Activated CD8-positive, alpha-beta T cell treated with anti-CD3 and anti-CD28 coated beads for 36 hours (primary cell): ENCODE measurements at regions not wholly inside any gene's neighbourhood (a gene's known extent, or its start where the extent isn't known, plus 50 kb on each side); places are given as distances from the start of the nearest gene placed in this dataset.
"Not testable (repeated sequence)": the region's sequence is repeated elsewhere in the genome, so short reads cannot be mapped to it uniquely, and the experiment has no call there.

Source experiments
- ATAC-seq: fragments of 200-7000 bp; cut with Tn5 transposase; one replicate; pipeline ENCODE4 v1.10.0; 2021; ENCODE audit warnings: mild to moderate bottlenecking, moderate library complexity
- CTCF ChIA-PET: fragments of 350-600 bp; sonication (Branson Sonifier 250); formaldehyde crosslinking; loops from one replicate; lab custom pipeline; 2021; ENCODE audit warnings: antibody characterized with exemption; lab: Charles Lee
- POLR2A ChIA-PET: fragments of 350-600 bp; sonication (Branson Sonifier 250); formaldehyde crosslinking; loops from one replicate; lab custom pipeline; 2021; ENCODE audit warnings: antibody characterized with exemption; lab: Charles Lee
- DNase-seq: peaks from one replicate; pipeline ENCODE4 v3.0.0-alpha.2; 2020
- H3K27ac Mint-ChIP-seq: one replicate; pipeline ENCODE4 v1.8.0; 2021; ENCODE audit warnings: mild to moderate bottlenecking, mixed read lengths
- H3K27me3 Mint-ChIP-seq: one replicate; pipeline ENCODE4 v1.8.0; 2021; ENCODE audit warnings: mixed read lengths
- H3K36me3 Mint-ChIP-seq: one replicate; pipeline ENCODE4 v1.8.0; 2021; ENCODE audit warnings: low read depth, mixed read lengths
- H3K4me1 Mint-ChIP-seq: one replicate; pipeline ENCODE4 v1.8.0; 2021; ENCODE audit warnings: low read depth, mixed read lengths
- H3K4me3 Mint-ChIP-seq: one replicate; pipeline ENCODE4 v1.8.0; 2021; ENCODE audit warnings: mild to moderate bottlenecking, moderate library complexity, mixed read lengths
- H3K9me3 Mint-ChIP-seq: one replicate; pipeline ENCODE4 v1.8.0; 2021; ENCODE audit warnings: mixed read lengths
- CTCF ChIP-seq: fragments of 200-600 bp; IDR thresholded peaks from one replicate; pipeline ENCODE4 v1.8.0; 2022; ENCODE audit warnings: antibody characterized with exemption, mild to moderate bottlenecking
- intact Hi-C: fragments of 100-400 bp; cut with micrococcal nuclease; formaldehyde crosslinking; loops from one replicate; pipeline ENCODE4 v1.10.0; 2022

GRCh38 chr12:9481289-9481688, 126.4 kb downstream of the KLRB1 start:
- H3K4me3 Mint-ChIP-seq, H3K36me3 Mint-ChIP-seq, H3K9me3 Mint-ChIP-seq, H3K4me1 Mint-ChIP-seq, POLR2A ChIA-PET, H3K27ac Mint-ChIP-seq, H3K27me3 Mint-ChIP-seq, intact Hi-C loops, CTCF ChIA-PET, ATAC-seq, DNase-seq: not testable (repeated sequence)

- POLR2A ChIA-PET, DNase-seq, H3K36me3 Mint-ChIP-seq, ATAC-seq, H3K4me3 Mint-ChIP-seq, H3K9me3 Mint-ChIP-seq, H3K27ac Mint-ChIP-seq, H3K27me3 Mint-ChIP-seq: not testable (repeated sequence)
- CTCF ChIA-PET = interaction anchor here (0.6 kb wide), 1 partner anchor 269 kb away, joined by 3 read pairs; no protein-coding TSS in a partner anchor
- H3K4me1 Mint-ChIP-seq = peaks cover 18% of the 10 kb centered on the region
- intact Hi-C loops = loop anchor here (10.0 kb wide), 1 partner anchor 111 kb away; no protein-coding TSS in a partner anchor
These were observed 133.5 kb downstream of the KLRB1 start for GRCh38 chr12:9474197-9474596.

- H3K27me3 Mint-ChIP-seq, H3K4me3 Mint-ChIP-seq, H3K9me3 Mint-ChIP-seq, H3K27ac Mint-ChIP-seq, DNase-seq, POLR2A ChIA-PET, ATAC-seq, H3K36me3 Mint-ChIP-seq: not testable (repeated sequence)
- H3K4me1 Mint-ChIP-seq = peaks cover 18% of the 10 kb centered on the region
- intact Hi-C loops = loop anchor here (10.0 kb wide), 1 partner anchor 111 kb away; no protein-coding TSS in a partner anchor
- CTCF ChIA-PET = interaction anchor here (0.6 kb wide), 1 partner anchor 268 kb away, joined by 3 read pairs; no protein-coding TSS in a partner anchor
These were observed 134.1 kb downstream of the KLRB1 start for GRCh38 chr12:9473638-9474037.

GRCh38 chr12:9471501-9471900, 136.2 kb downstream of the KLRB1 start:
- H3K4me3 Mint-ChIP-seq, CTCF ChIA-PET, DNase-seq, POLR2A ChIA-PET, H3K27me3 Mint-ChIP-seq, H3K9me3 Mint-ChIP-seq, H3K27ac Mint-ChIP-seq, ATAC-seq, H3K36me3 Mint-ChIP-seq: not testable (repeated sequence)
- H3K4me1 Mint-ChIP-seq = peaks cover 20% of the 10 kb centered on the region
- intact Hi-C loops = loop anchor here (10.0 kb wide), 1 partner anchor 113 kb away; no protein-coding TSS in a partner anchor

GRCh38 chr12:9470367-9470766, 137.3 kb downstream of the KLRB1 start:
- H3K4me3 Mint-ChIP-seq, H3K36me3 Mint-ChIP-seq, H3K27me3 Mint-ChIP-seq, H3K9me3 Mint-ChIP-seq, POLR2A ChIA-PET: not testable (repeated sequence)
- ATAC-seq (peak; percentile 84), DNase-seq (peak; percentile 37)
- CTCF ChIA-PET = interaction anchor here (1.8 kb wide), 1 partner anchor 280 kb away, joined by 3 read pairs; no protein-coding TSS in a partner anchor
- peak overlapping the region; percentile 34 for H3K27ac Mint-ChIP-seq
- peaks cover 20% of the 10 kb centered on the region for H3K4me1 Mint-ChIP-seq
- intact Hi-C loops = loop anchor here (10.0 kb wide), 1 partner anchor 114 kb away; no protein-coding TSS in a partner anchor

- CTCF ChIA-PET = interaction anchor here (0.8 to 1.8 kb wide), 5 partner anchors 20 to 280 kb away, joined by 3 to 8 read pairs (median 4); no protein-coding TSS in a partner anchor
- POLR2A ChIA-PET, H3K27me3 Mint-ChIP-seq, H3K9me3 Mint-ChIP-seq, H3K36me3 Mint-ChIP-seq, DNase-seq, H3K4me3 Mint-ChIP-seq: not testable (repeated sequence)
- peak overlapping the region; percentile 34 for H3K27ac Mint-ChIP-seq
- intact Hi-C loops = loop anchor here (10.0 kb wide), 1 partner anchor 115 kb away; no protein-coding TSS in a partner anchor
- peak; percentile 59 for ATAC-seq
- H3K4me1 Mint-ChIP-seq = peaks cover 20% of the 10 kb centered on the region
These were observed 137.8 kb downstream of the KLRB1 start for GRCh38 chr12:9469956-9470355.

GRCh38 chr12:9469463-9469862, 138.3 kb downstream of the KLRB1 start:
- H3K27me3 Mint-ChIP-seq, H3K27ac Mint-ChIP-seq, H3K9me3 Mint-ChIP-seq, intact Hi-C loops, H3K4me3 Mint-ChIP-seq, H3K36me3 Mint-ChIP-seq, POLR2A ChIA-PET, DNase-seq: not testable (repeated sequence)
- CTCF ChIA-PET = interaction anchor here (0.8 to 1.9 kb wide), 8 partner anchors 20 to 281 kb away, joined by 3 to 8 read pairs (median 4); no protein-coding TSS in a partner anchor
- H3K4me1 Mint-ChIP-seq = peaks cover 20% of the 10 kb centered on the region
- peak; percentile 21 for ATAC-seq

- H3K27ac Mint-ChIP-seq = not testable (repeated sequence)
- peak; percentile 55 for DNase-seq
These were observed 138.7 kb downstream of the KLRB1 start for GRCh38 chr12:9468998-9469397.

GRCh38 chr12:9468144-9468543, 139.6 kb downstream of the KLRB1 start:
- POLR2A ChIA-PET, H3K27ac Mint-ChIP-seq, ATAC-seq, H3K4me3 Mint-ChIP-seq, DNase-seq, intact Hi-C loops, H3K9me3 Mint-ChIP-seq, H3K27me3 Mint-ChIP-seq, H3K36me3 Mint-ChIP-seq: not testable (repeated sequence)
- CTCF ChIA-PET = interaction anchor here (1.5 to 1.9 kb wide), 3 partner anchors 18 to 137 kb away, joined by 4 to 8 read pairs (median 5); no protein-coding TSS in a partner anchor
- H3K4me1 Mint-ChIP-seq = peaks cover 17% of the 10 kb centered on the region

More at GRCh38 chr12:9468998-9469397, 138.7 kb downstream of the KLRB1 start:
- peak; percentile 29 for TF ChIP-seq CTCF
- POLR2A ChIA-PET, H3K9me3 Mint-ChIP-seq, H3K4me3 Mint-ChIP-seq, intact Hi-C loops, ATAC-seq, H3K27me3 Mint-ChIP-seq, H3K36me3 Mint-ChIP-seq: not testable (repeated sequence)
- CTCF ChIA-PET = interaction anchor here (0.8 to 1.9 kb wide), 8 partner anchors 19 to 281 kb away, joined by 3 to 8 read pairs (median 4); no protein-coding TSS in a partner anchor
- peaks cover 17% of the 10 kb centered on the region for H3K4me1 Mint-ChIP-seq
